ENCODE measurements at regions not wholly inside any gene's neighbourhood (a gene's known extent, or its start where the extent isn't known, plus 50 kb on each side); places are given as distances from the start of the nearest gene placed in this dataset.

GRCh38 chr3:176755977-176756376, 441.3 kb downstream of the TBL1XR1 start:
- no peak for TF ChIP-seq CTCF (optimal IDR thresholded peaks at IDR 0.05 in 1 of 3, IDR thresholded peaks at IDR 0.05 in 1 of 3, conservative IDR thresholded peaks at IDR 0.05 in 1 of 3; ENCODE audit: extremely low read depth in 1 of 3, insufficient read depth in 2 of 3, low read length in 3 of 3)
- no peak for TF ChIP-seq EZH2 (IDR thresholded peaks at IDR 0.05; ENCODE audit: low read length)
